Tibial nerve (tissue), 4 donors: ENCODE measurements at regions not wholly inside any gene's neighbourhood (a gene's known extent, or its start where the extent isn't known, plus 50 kb on each side); places are given as distances from the start of the nearest gene placed in this dataset.

Experiments used
- CTCF ChIP-seq, 5 experiments: fragments of 200-600 bp in 3 of 5; fragments of 450-650 bp in 2 of 5; sonication (generic) in 3 of 5; IDR thresholded peaks; one replicate each; pipeline ENCODE4 v1.5.1; 2016 to 2019; ENCODE audit warnings: antibody characterized with exemption in 5 of 5, mild to moderate bottlenecking in 3 of 5, moderate library complexity in 2 of 5
- EP300 ChIP-seq, 2 donors: sonication (generic); formaldehyde crosslinking; IDR thresholded peaks; one replicate each; pipeline ENCODE4 v1.6.1; 2017; ENCODE audit warnings: antibody characterized with exemption in 2 of 2, mild to moderate bottlenecking in 1 of 2
- POLR2A ChIP-seq, 2 donors: fragments of 450-650 bp; IDR thresholded peaks; one replicate each; pipeline ENCODE4 v1.6.1; 2017; ENCODE audit warnings: antibody characterized with exemption in 2 of 2, mild to moderate bottlenecking in 2 of 2, moderate library complexity in 2 of 2

- TF ChIP-seq CTCF (IDR thresholded peaks at IDR 0.05) (no peak), POLR2A (IDR thresholded peaks at IDR 0.05) (no peak), EP300 (IDR thresholded peaks at IDR 0.05) (no peak)
Measured at GRCh38 chr10:61192042-61192441, 248.1 kb upstream of the RHOBTB1 start.
